DOHH2 (cell line): ENCODE measurements at regions not wholly inside any gene's neighbourhood (a gene's known extent, or its start where the extent isn't known, plus 50 kb on each side); places are given as distances from the start of the nearest gene placed in this dataset.

Experiments
- EZH2phosphoT487 ChIP-seq: fragments of 200-600 bp; sonication (generic); IDR thresholded peaks from 2 replicates; pipeline ENCODE4 v1.6.1; 2017; ENCODE audit warnings: borderline replicate concordance, mild to moderate bottlenecking, antibody characterized with exemption, low read length, moderate library complexity, mixed read lengths
- TF ChIP-seq, protein P1 (sequence below): fragments of 200-600 bp; sonication (generic); IDR thresholded peaks from one replicate; pipeline ENCODE4 v1.5.1; 2014; ENCODE audit warnings: antibody characterized with exemption, mild to moderate bottlenecking, low read depth, low read length; ENCODE audit not compliant: poor library complexity, severe bottlenecking

DNA sequence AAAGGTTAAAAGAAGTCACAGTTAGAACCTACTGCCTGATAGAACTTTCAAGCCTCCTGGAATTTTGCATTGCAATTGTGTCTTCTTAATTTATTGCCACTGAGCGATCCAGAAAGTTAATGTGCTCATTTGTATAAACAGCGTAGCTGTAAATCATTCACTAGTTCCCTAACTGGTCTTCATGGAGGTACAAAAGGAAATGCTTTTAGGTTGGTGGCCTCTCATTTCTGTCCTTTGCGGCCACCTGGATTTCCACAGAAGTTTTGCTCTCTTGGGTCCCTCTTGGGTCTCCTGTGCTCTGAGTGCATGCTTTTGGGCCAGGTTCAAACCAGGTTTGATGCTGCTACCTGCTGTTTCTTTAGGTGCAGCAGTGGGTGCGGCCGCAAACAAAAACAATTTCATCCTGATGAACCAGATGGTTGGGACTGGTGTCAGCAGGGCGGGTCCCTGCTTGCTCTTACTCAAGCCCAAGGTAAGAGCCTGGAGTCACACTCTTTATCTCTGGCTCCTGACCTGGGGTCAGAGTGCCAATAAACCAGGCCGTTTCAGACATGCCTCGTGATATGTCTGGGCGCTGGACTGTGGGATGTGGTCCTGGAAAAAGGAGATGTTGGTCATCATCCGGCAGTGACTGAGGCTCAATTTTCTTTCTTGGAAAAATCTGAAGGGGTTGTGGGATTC is 270.1 kb downstream of the PTTG2 start:
- TF ChIP-seq, protein P1, sequence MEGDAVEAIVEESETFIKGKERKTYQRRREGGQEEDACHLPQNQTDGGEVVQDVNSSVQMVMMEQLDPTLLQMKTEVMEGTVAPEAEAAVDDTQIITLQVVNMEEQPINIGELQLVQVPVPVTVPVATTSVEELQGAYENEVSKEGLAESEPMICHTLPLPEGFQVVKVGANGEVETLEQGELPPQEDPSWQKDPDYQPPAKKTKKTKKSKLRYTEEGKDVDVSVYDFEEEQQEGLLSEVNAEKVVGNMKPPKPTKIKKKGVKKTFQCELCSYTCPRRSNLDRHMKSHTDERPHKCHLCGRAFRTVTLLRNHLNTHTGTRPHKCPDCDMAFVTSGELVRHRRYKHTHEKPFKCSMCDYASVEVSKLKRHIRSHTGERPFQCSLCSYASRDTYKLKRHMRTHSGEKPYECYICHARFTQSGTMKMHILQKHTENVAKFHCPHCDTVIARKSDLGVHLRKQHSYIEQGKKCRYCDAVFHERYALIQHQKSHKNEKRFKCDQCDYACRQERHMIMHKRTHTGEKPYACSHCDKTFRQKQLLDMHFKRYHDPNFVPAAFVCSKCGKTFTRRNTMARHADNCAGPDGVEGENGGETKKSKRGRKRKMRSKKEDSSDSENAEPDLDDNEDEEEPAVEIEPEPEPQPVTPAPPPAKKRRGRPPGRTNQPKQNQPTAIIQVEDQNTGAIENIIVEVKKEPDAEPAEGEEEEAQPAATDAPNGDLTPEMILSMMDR = no peak
- TF ChIP-seq EZH2phosphoT487 = no peak
